Uterus (tissue), 2 donors: ENCODE measurements at regions not wholly inside any gene's neighbourhood (a gene's known extent, or its start where the extent isn't known, plus 50 kb on each side); places are given as distances from the start of the nearest gene placed in this dataset.

Experiments used
- CTCF ChIP-seq, 4 experiments: fragments of 200-600 bp in 2 of 4; fragments of 450-650 bp in 2 of 4; sonication (generic) in 2 of 4; IDR thresholded peaks; one replicate each; pipeline ENCODE4 v1.5.1; 2016 to 2019; ENCODE audit warnings: antibody characterized with exemption in 4 of 4, mild to moderate bottlenecking in 2 of 4, moderate library complexity in 1 of 4
- POLR2A ChIP-seq, 2 donors: fragments of 450-650 bp; IDR thresholded peaks; one replicate each; pipeline ENCODE4 v1.6.1; 2016; ENCODE audit warnings: antibody characterized with exemption in 2 of 2, mild to moderate bottlenecking in 1 of 2, moderate library complexity in 1 of 2

DNA sequence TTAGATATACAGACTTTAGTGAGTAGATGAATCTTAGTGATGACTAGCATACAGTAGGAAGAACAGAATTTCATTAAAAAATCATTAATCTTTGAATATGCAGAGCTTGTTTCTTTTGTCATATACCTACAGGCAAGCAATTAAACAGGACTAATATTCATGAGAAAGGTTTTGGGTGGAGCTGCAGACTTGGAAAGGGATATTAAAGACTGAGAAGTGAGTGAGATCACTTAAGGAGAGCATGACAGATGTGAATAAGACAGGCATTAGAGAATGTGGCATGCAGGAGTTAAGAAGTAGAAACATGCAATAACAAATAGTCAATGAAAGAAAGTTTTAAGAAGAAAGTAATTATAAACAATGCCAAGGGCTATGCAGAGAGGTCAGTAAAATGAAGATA, 187.7 kb downstream of the TMTC3 start:
- no peak for TF ChIP-seq CTCF (IDR thresholded peaks at IDR 0.05)
- TF ChIP-seq POLR2A (IDR thresholded peaks at IDR 0.05) = no peak
